ENCODE measurements at regions not wholly inside any gene's neighbourhood (a gene's known extent, or its start where the extent isn't known, plus 50 kb on each side); places are given as distances from the start of the nearest gene placed in this dataset.

DNA sequence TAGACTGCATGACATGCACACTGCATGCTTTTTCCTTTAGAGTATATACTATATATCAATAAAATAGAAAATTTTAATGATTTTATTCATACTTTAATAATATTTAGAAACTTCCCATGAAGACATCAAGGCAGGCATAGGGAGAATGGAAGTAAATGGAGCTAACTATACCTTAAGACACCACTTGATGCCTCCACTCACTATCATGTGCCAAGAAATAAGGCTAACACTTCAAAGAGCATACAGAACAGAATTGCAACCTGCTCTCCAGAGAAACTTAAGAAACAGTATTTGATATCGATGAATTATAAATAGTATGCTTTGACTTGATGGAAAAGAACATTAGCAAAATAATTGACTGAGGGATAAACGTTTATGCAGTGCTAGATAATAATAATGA lies 192.6 kb upstream of the MBNL1 start:
- no peak overlapping the region for H3K4me2 ChIP-seq (ENCODE audit: insufficient read depth, insufficient read length, low read length)
- no peak overlapping the region for H4K91ac ChIP-seq (ENCODE audit: insufficient read length, low read depth, low read length)
- H4K20me1 ChIP-seq (ENCODE audit: control insufficient read depth, insufficient read depth, insufficient read length): no peaks in the 10 kb centered on the region
- no peaks in the 10 kb centered on the region for H3K27me3 ChIP-seq (ENCODE audit: insufficient read depth, low read length)
- H2BK120ac ChIP-seq (ENCODE audit: low read depth, low read length, poor library complexity, severe bottlenecking): no peak overlapping the region
- no peaks in the 10 kb centered on the region for H3K4me1 Mint-ChIP-seq
- H3K4me3 Mint-ChIP-seq: no peak overlapping the region
- peaks cover 0 to 12% of the 10 kb centered on the region in 2 experiments; a peak in 4 of 5 replicates for H3K9me3 Mint-ChIP-seq
- no peak overlapping the region for H3K56ac ChIP-seq (ENCODE audit: insufficient read length, low read depth, low read length)
- no peak overlapping the region for H3K27ac Mint-ChIP-seq
- no peak overlapping the region for H4K5ac ChIP-seq (ENCODE audit: insufficient read length, low read depth, low read length)
- H2AFZ ChIP-seq (ENCODE audit: low read length): no peak overlapping the region
- no peak for DNase-seq
- H3K9me3 ChIP-seq (ENCODE audit: control insufficient read depth, low read depth, low read length): no peaks in the 10 kb centered on the region
- no peak overlapping the region for H3T11ph ChIP-seq (ENCODE audit: low read length)
- H2BK20ac ChIP-seq (ENCODE audit: low read depth, low read length, poor library complexity, severe bottlenecking): no peak overlapping the region
- no peak overlapping the region for H3K27ac ChIP-seq (ENCODE audit: insufficient read length, low read depth, low read length)
- no peak overlapping the region for H2BK5ac ChIP-seq (ENCODE audit: insufficient read length, low read length)
- H3K36me3 Mint-ChIP-seq (ENCODE audit: insufficient read depth in 1 of 3, low read depth in 3 of 3): peaks cover 0 to 11% (median 5%) of the 10 kb centered on the region in 3 experiments; a peak in 5 of 7 replicates
- TF ChIP-seq, protein P1, sequence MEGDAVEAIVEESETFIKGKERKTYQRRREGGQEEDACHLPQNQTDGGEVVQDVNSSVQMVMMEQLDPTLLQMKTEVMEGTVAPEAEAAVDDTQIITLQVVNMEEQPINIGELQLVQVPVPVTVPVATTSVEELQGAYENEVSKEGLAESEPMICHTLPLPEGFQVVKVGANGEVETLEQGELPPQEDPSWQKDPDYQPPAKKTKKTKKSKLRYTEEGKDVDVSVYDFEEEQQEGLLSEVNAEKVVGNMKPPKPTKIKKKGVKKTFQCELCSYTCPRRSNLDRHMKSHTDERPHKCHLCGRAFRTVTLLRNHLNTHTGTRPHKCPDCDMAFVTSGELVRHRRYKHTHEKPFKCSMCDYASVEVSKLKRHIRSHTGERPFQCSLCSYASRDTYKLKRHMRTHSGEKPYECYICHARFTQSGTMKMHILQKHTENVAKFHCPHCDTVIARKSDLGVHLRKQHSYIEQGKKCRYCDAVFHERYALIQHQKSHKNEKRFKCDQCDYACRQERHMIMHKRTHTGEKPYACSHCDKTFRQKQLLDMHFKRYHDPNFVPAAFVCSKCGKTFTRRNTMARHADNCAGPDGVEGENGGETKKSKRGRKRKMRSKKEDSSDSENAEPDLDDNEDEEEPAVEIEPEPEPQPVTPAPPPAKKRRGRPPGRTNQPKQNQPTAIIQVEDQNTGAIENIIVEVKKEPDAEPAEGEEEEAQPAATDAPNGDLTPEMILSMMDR (conservative IDR thresholded peaks at IDR 0.05): no peak
- no peaks in the 10 kb centered on the region for H3K27me3 Mint-ChIP-seq (ENCODE audit: low read depth)
- no peak overlapping the region for H3K4ac ChIP-seq (ENCODE audit: low read depth, low read length)
- no peak overlapping the region for H3K23ac ChIP-seq (ENCODE audit: insufficient read length, low read depth, low read length)
- H2BK12ac ChIP-seq (ENCODE audit: insufficient read length, low read depth, low read length): no peak overlapping the region
- 100% methylated on average over 1 of the region's 2 CpGs for WGBS (ENCODE audit: extremely low coverage, insufficient read length, low lambda C conversion rate)
- no peak overlapping the region for H2BK15ac ChIP-seq (ENCODE audit: low read depth, low read length)
- H3K18ac ChIP-seq (ENCODE audit: insufficient read length, low read depth, low read length): no peak overlapping the region
- H3K79me2 ChIP-seq (ENCODE audit: insufficient read depth, low read length): no peaks in the 10 kb centered on the region
- H3K14ac ChIP-seq (ENCODE audit: insufficient read depth, low read length): no peak overlapping the region
- H3K79me1 ChIP-seq (ENCODE audit: insufficient read depth, low read depth, low read length, poor library complexity, severe bottlenecking): no peaks in the 10 kb centered on the region
- no peaks in the 10 kb centered on the region for H3K4me1 ChIP-seq (ENCODE audit: insufficient read depth, low read length)
- H4K8ac ChIP-seq (replicated peaks; ENCODE audit: insufficient read length, low read depth, low read length): no peak overlapping the region
- no peak overlapping the region for H3K9ac ChIP-seq (ENCODE audit: extremely low read depth, insufficient read length, low read length)
- H2AK5ac ChIP-seq (ENCODE audit: insufficient read length, low read length): no peak overlapping the region
- H3K23me2 ChIP-seq (ENCODE audit: insufficient read length, low read depth, low read length, poor library complexity, severe bottlenecking): no peaks in the 10 kb centered on the region

All from H9 (cell line).